MCF 10A (cell line): ENCODE measurements at regions not wholly inside any gene's neighbourhood (a gene's known extent, or its start where the extent isn't known, plus 50 kb on each side); places are given as distances from the start of the nearest gene placed in this dataset.

Experiments used
- BruUV-seq: library from RNA; stranded (reverse); fragments of 400-500 nt; replicated peaks from 2 replicates; lab custom pipeline; 2021; lab: Mats Ljungman, UMichigan
- CTCF ChIA-PET: fragments of 300-600 bp; sonication (Branson Sonifier 250); formaldehyde crosslinking; extraction: SDS; loops from one replicate; lab custom pipeline; 2021; ENCODE audit warnings: antibody characterized with exemption, inconsistent platforms; lab: Yijun Ruan, JAX
- POLR2A ChIA-PET: fragments of 300-600, 350-650 bp; sonication (Branson Sonifier 250); formaldehyde crosslinking; extraction: SDS; loops from one replicate; lab custom pipeline; 2020; ENCODE audit warnings: antibody characterized with exemption, inconsistent platforms; lab: Yijun Ruan, JAX
- DNase-seq: peaks from one replicate; pipeline ENCODE4 v3.0.0-alpha.2; 2018; ENCODE audit not compliant: unreplicated experiment
- H3K27ac Mint-ChIP-seq: one replicate; pipeline ENCODE4 v1.8.0; 2022; ENCODE audit warnings: mild to moderate bottlenecking, low read depth, mixed read lengths; ENCODE audit not compliant: unreplicated experiment
- H3K27me3 Mint-ChIP-seq: one replicate; pipeline ENCODE4 v1.8.0; 2022; ENCODE audit warnings: mixed read lengths; ENCODE audit not compliant: insufficient read depth, unreplicated experiment
- H3K36me3 Mint-ChIP-seq: one replicate; pipeline ENCODE4 v1.8.0; 2022; ENCODE audit warnings: mild to moderate bottlenecking, moderate library complexity, mixed read lengths; ENCODE audit not compliant: insufficient read depth, unreplicated experiment
- H3K4me1 Mint-ChIP-seq: one replicate; pipeline ENCODE4 v1.8.0; 2022; ENCODE audit warnings: mixed read lengths; ENCODE audit not compliant: insufficient read depth, unreplicated experiment
- H3K4me3 Mint-ChIP-seq: one replicate; pipeline ENCODE4 v1.8.0; 2022; ENCODE audit warnings: mild to moderate bottlenecking, moderate library complexity, mixed read lengths; ENCODE audit not compliant: unreplicated experiment
- H3K9me3 Mint-ChIP-seq: one replicate; pipeline ENCODE4 v1.8.0; 2022; ENCODE audit warnings: mixed read lengths; ENCODE audit not compliant: unreplicated experiment
- intact Hi-C: fragments of 100-400 bp; cut with micrococcal nuclease; formaldehyde crosslinking; loops from 2 replicates; pipeline ENCODE4 v1.14.1; 2022
- TF ChIP-seq, protein P1 (sequence below): fragments of 200-600 bp; IDR thresholded peaks from one replicate; pipeline ENCODE4 v1.8.0; 2022; ENCODE audit warnings: antibody characterized with exemption, mild to moderate bottlenecking; ENCODE audit not compliant: unreplicated experiment

DNA sequence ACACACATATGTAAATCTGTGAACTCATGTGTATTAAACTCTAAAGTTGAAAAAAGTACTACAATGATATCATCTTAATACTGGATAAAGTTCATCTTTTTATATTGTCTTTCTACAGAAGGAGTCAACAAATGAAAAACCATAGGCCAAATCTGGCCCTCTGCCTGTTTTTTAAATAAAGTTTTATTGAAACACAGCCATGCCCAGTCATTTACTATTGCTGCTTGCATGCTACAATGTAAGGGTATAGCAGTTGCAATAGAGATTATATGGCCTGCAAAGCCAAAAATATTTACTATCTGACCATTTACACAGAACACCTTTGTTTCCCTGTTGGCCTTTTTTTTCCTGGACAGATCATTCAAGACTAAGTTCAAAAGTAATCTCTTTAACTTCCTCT is 374.6 kb upstream of the ARID1B start:
- TF ChIP-seq, protein P1, sequence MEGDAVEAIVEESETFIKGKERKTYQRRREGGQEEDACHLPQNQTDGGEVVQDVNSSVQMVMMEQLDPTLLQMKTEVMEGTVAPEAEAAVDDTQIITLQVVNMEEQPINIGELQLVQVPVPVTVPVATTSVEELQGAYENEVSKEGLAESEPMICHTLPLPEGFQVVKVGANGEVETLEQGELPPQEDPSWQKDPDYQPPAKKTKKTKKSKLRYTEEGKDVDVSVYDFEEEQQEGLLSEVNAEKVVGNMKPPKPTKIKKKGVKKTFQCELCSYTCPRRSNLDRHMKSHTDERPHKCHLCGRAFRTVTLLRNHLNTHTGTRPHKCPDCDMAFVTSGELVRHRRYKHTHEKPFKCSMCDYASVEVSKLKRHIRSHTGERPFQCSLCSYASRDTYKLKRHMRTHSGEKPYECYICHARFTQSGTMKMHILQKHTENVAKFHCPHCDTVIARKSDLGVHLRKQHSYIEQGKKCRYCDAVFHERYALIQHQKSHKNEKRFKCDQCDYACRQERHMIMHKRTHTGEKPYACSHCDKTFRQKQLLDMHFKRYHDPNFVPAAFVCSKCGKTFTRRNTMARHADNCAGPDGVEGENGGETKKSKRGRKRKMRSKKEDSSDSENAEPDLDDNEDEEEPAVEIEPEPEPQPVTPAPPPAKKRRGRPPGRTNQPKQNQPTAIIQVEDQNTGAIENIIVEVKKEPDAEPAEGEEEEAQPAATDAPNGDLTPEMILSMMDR, result no peak
- no peaks in the 10 kb centered on the region for H3K36me3 Mint-ChIP-seq
- no peak overlapping the region for H3K4me3 Mint-ChIP-seq
- no peak for DNase-seq
- ChIA-PET CTCF (interaction anchor here (0.7 kb wide), 1 partner anchor 504 kb away, joined by 3 read pairs; no protein-coding TSS in a partner anchor), POLR2A (no interaction called here)
- no TSS peak for BruUV-seq
- intact Hi-C loops, result no loop called here
- H3K4me1 Mint-ChIP-seq, result no peaks in the 10 kb centered on the region
- no peaks in the 10 kb centered on the region for H3K27me3 Mint-ChIP-seq
- no peaks in the 10 kb centered on the region for H3K9me3 Mint-ChIP-seq
- no peak overlapping the region for H3K27ac Mint-ChIP-seq

DNA sequence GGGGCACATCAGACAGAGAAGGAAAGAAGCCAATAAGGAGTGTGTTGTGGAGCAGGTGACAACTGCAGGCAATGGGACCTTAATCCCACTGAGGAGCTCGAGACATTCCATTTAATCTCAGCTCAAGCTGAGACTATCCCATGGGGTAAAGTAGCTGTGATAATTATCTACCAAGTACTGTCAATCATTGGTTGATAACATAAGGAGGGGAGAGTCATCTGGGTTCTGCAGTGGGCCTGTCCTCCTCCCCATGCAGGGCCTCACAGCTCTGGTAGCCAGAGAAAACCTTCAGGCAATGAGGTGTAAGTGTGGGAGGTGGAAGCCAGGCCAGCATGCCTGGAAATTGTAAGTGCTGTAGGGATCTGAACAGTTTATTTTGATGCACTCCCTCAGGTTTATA is 375.0 kb upstream of the ARID1B start:
- CTCF ChIA-PET, result interaction anchor here (0.7 kb wide), 1 partner anchor 504 kb away, joined by 3 read pairs; no protein-coding TSS in a partner anchor
- DNase-seq, result no peak
- no peaks in the 10 kb centered on the region for H3K36me3 Mint-ChIP-seq
- H3K27ac Mint-ChIP-seq, result no peak overlapping the region
- H3K4me1 Mint-ChIP-seq, result no peaks in the 10 kb centered on the region
- H3K4me3 Mint-ChIP-seq, result no peak overlapping the region
- POLR2A ChIA-PET, result no interaction called here
- BruUV-seq, result no TSS peak
- H3K27me3 Mint-ChIP-seq, result no peaks in the 10 kb centered on the region
- TF ChIP-seq, protein P1, result no peak
- H3K9me3 Mint-ChIP-seq, result no peaks in the 10 kb centered on the region
- intact Hi-C loops, result no loop called here

DNA sequence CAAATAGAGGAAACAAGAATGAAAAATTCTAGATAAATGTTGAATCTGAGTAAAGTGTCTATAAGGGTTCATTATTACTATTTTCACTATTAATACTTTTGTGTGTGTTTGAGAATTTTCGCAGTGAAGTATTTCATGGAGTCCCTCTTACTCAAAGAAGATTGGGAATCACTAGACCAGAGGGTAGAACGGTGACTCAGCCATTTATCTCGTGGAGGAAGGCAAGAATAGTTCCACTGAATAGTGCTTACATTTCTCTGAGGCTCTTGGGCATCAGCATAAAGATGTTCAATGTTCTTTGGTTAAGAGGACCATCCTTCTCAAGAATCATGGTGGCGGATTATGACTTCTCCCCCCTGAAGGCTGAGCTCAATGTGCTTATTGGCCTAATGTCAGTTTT is 376.7 kb upstream of the ARID1B start:
- no peaks in the 10 kb centered on the region for H3K4me1 Mint-ChIP-seq

DNA sequence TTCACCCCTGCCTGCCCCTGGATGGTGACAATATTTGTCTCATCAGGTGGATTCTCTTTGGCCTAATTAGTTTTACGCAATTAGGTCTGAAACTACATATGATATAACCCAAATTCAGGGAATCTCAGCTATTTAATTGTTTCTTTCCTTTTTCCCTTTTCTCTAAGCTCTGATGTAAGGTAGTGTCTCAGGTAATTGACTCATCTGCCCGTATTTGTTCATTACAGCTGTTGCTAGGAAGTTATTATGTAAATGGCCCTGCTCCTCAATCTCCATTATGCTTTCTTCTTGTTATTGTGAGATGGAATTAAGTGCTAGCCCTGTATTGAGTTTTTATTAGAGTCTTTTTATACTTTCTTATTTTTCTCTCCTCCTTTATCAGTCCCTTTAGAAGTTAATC is 378.2 kb upstream of the ARID1B start:
- H3K36me3 Mint-ChIP-seq, result no peaks in the 10 kb centered on the region
- no peak overlapping the region for H3K27ac Mint-ChIP-seq
- no peaks in the 10 kb centered on the region for H3K9me3 Mint-ChIP-seq

More for the DNA sequence above, 376.7 kb upstream of the ARID1B start:
- no TSS peak for BruUV-seq
- TF ChIP-seq, protein P1, result no peak
- no peaks in the 10 kb centered on the region for H3K27me3 Mint-ChIP-seq
- H3K4me3 Mint-ChIP-seq, result no peak overlapping the region
- H3K9me3 Mint-ChIP-seq, result no peaks in the 10 kb centered on the region
- H3K36me3 Mint-ChIP-seq, result no peaks in the 10 kb centered on the region
- intact Hi-C loops, result no loop called here
- no peak for DNase-seq
- H3K27ac Mint-ChIP-seq, result no peak overlapping the region
- ChIA-PET POLR2A (no interaction called here), CTCF (no interaction called here)

More for the DNA sequence above, 378.2 kb upstream of the ARID1B start:
- no peaks in the 10 kb centered on the region for H3K4me1 Mint-ChIP-seq
- no peaks in the 10 kb centered on the region for H3K27me3 Mint-ChIP-seq
- intact Hi-C loops, result no loop called here
- no peak for DNase-seq
- no TSS peak for BruUV-seq
- no peak overlapping the region for H3K4me3 Mint-ChIP-seq
- ChIA-PET POLR2A (interaction anchor here (0.9 kb wide), 1 partner anchor 251 kb away, joined by 3 read pairs; no protein-coding TSS in a partner anchor), CTCF (no interaction called here)
- TF ChIP-seq, protein P1, result no peak
